ENCODE measurements at regions not wholly inside any gene's neighbourhood (a gene's known extent, or its start where the extent isn't known, plus 50 kb on each side); places are given as distances from the start of the nearest gene placed in this dataset.

DNA sequence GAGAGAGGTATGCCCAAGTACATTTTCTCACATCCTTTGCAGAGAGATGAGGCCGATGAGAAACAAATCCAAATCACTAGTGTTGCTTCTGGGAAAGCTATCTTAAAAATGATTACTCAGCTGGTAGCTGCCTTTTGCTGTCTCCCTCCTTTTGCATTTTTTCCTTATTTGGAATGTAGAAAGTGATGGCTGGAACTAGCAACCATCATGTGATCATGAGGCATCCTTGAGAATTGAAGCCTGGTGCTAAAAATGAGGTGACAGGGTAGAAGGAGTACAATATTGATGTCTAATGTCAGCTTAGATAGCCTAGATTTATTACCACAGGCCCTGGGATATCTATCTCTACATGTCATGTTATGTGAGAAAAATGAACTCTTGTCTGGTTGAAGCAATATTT lies 109.3 kb upstream of the TAF11L2 start:
- no peak for TF ChIP-seq EZH2 (IDR thresholded peaks at IDR 0.05; ENCODE audit: borderline replicate concordance, low read length)
- TF ChIP-seq, protein P1, sequence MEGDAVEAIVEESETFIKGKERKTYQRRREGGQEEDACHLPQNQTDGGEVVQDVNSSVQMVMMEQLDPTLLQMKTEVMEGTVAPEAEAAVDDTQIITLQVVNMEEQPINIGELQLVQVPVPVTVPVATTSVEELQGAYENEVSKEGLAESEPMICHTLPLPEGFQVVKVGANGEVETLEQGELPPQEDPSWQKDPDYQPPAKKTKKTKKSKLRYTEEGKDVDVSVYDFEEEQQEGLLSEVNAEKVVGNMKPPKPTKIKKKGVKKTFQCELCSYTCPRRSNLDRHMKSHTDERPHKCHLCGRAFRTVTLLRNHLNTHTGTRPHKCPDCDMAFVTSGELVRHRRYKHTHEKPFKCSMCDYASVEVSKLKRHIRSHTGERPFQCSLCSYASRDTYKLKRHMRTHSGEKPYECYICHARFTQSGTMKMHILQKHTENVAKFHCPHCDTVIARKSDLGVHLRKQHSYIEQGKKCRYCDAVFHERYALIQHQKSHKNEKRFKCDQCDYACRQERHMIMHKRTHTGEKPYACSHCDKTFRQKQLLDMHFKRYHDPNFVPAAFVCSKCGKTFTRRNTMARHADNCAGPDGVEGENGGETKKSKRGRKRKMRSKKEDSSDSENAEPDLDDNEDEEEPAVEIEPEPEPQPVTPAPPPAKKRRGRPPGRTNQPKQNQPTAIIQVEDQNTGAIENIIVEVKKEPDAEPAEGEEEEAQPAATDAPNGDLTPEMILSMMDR (IDR thresholded peaks at IDR 0.05; ENCODE audit: low read length) = no peak
